ENCODE measurements at regions not wholly inside any gene's neighbourhood (a gene's known extent, or its start where the extent isn't known, plus 50 kb on each side); places are given as distances from the start of the nearest gene placed in this dataset.

DNA sequence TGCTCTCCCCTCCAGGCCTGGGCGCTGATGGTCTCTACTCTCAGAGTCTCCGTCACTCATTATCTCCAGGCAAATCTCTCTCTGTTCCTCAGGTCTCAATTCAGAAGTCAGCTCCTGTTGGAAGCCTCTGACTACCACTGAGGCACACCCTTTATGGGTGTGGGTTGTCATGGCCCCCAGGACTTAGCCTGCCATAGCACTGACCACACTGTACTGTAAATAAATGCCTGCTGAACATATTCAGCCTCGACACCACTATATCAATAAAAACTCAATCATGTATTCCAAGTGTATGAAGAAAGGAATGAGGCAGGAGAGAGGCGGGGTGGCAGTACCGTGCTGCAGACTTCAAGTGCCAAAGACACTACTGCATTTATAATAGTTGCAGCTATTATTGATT lies 88.9 kb downstream of the PCDH1 start:
- Histone ChIP-seq H3K4me3 (ENCODE audit: low read length, poor library complexity, severe bottlenecking) (no peak overlapping the region), H3K36me3 (ENCODE audit: insufficient read depth, low read length) (no peaks in the 10 kb centered on the region), H4K20me1 (ENCODE audit: insufficient read depth, low read length, poor library complexity, severe bottlenecking) (no peaks in the 10 kb centered on the region), H3F3A (ENCODE audit: low read depth) (no peaks in the 10 kb centered on the region), H3K9me3 (ENCODE audit: insufficient read depth, low read depth, low read length) (no peaks in the 10 kb centered on the region), H3K27me3 (ENCODE audit: insufficient read depth, low read length, poor library complexity, severe bottlenecking) (no peaks in the 10 kb centered on the region), H3K9ac (ENCODE audit: low read depth, low read length, poor library complexity, severe bottlenecking) (no peak overlapping the region), H2AFZ (ENCODE audit: low read length) (no peak overlapping the region), H3K9me2 (replicated peaks; ENCODE audit: low read depth, low read length) (no peaks in the 10 kb centered on the region), H3K4me2 (ENCODE audit: low read depth, low read length, poor library complexity, severe bottlenecking) (no peak overlapping the region), H3K4me1 (ENCODE audit: insufficient read depth, low read length, poor library complexity, severe bottlenecking) (no peaks in the 10 kb centered on the region), H3K79me2 (ENCODE audit: insufficient read depth, low read length) (no peaks in the 10 kb centered on the region)
- TF ChIP-seq EZH2phosphoT487 (IDR thresholded peaks at IDR 0.05; ENCODE audit: borderline replicate concordance): no peak
- TF ChIP-seq CTCF (conservative IDR thresholded peaks at IDR 0.05; ENCODE audit: low read length): no peak

- no peaks in the 10 kb centered on the region for H3K27me3 ChIP-seq (ENCODE audit: insufficient read depth, low read length, poor library complexity, severe bottlenecking)
- no peak overlapping the region for H3K4me3 ChIP-seq (ENCODE audit: low read length, poor library complexity, severe bottlenecking)
- no peaks in the 10 kb centered on the region for H4K20me1 ChIP-seq (ENCODE audit: insufficient read depth, low read length, poor library complexity, severe bottlenecking)
- no peak overlapping the region for H3K4me2 ChIP-seq (ENCODE audit: low read depth, low read length, poor library complexity, severe bottlenecking)
- TF ChIP-seq CTCF (conservative IDR thresholded peaks at IDR 0.05; ENCODE audit: low read length): no peak
- no peak for TF ChIP-seq EZH2phosphoT487 (IDR thresholded peaks at IDR 0.05; ENCODE audit: borderline replicate concordance)
- no peaks in the 10 kb centered on the region for H3K36me3 ChIP-seq (ENCODE audit: insufficient read depth, low read length)
- no peaks in the 10 kb centered on the region for H3K9me2 ChIP-seq (replicated peaks; ENCODE audit: low read depth, low read length)
- no peaks in the 10 kb centered on the region for H3K79me2 ChIP-seq (ENCODE audit: insufficient read depth, low read length)
- H2AFZ ChIP-seq (ENCODE audit: low read length): no peak overlapping the region
- H3F3A ChIP-seq (ENCODE audit: low read depth): no peaks in the 10 kb centered on the region
- H3K9ac ChIP-seq (ENCODE audit: low read depth, low read length, poor library complexity, severe bottlenecking): no peak overlapping the region
- no peaks in the 10 kb centered on the region for H3K9me3 ChIP-seq (ENCODE audit: insufficient read depth, low read depth, low read length)
- no peaks in the 10 kb centered on the region for H3K4me1 ChIP-seq (ENCODE audit: insufficient read depth, low read length, poor library complexity, severe bottlenecking)
Measured at GRCh38 chr5:141788296-141788970, 89.8 kb downstream of the PCDH1 start.

- H3F3A ChIP-seq (ENCODE audit: low read depth): no peaks in the 10 kb centered on the region
Measured at GRCh38 chr5:141787376-141787775, 90.8 kb downstream of the PCDH1 start.

More at GRCh38 chr5:141787376-141787775, 90.8 kb downstream of the PCDH1 start:
- Histone ChIP-seq H3K9me3 (ENCODE audit: insufficient read depth, low read depth, low read length) (no peaks in the 10 kb centered on the region), H3K79me2 (ENCODE audit: insufficient read depth, low read length) (no peaks in the 10 kb centered on the region), H3K9ac (ENCODE audit: low read depth, low read length, poor library complexity, severe bottlenecking) (no peak overlapping the region), H3K36me3 (ENCODE audit: insufficient read depth, low read length) (no peaks in the 10 kb centered on the region), H2AFZ (ENCODE audit: low read length) (no peak overlapping the region), H3K27me3 (ENCODE audit: insufficient read depth, low read length, poor library complexity, severe bottlenecking) (no peaks in the 10 kb centered on the region), H3K4me3 (ENCODE audit: low read length, poor library complexity, severe bottlenecking) (no peak overlapping the region), H4K20me1 (ENCODE audit: insufficient read depth, low read length, poor library complexity, severe bottlenecking) (no peaks in the 10 kb centered on the region), H3K9me2 (replicated peaks; ENCODE audit: low read depth, low read length) (no peaks in the 10 kb centered on the region), H3K4me1 (ENCODE audit: insufficient read depth, low read length, poor library complexity, severe bottlenecking) (no peaks in the 10 kb centered on the region), H3K4me2 (ENCODE audit: low read depth, low read length, poor library complexity, severe bottlenecking) (no peak overlapping the region)
- TF ChIP-seq EZH2phosphoT487 (IDR thresholded peaks at IDR 0.05; ENCODE audit: borderline replicate concordance) (no peak), CTCF (conservative IDR thresholded peaks at IDR 0.05; ENCODE audit: low read length) (no peak)
